SHP77 treated with DMSO at 0.1 percent for 48 hours (cell line): ENCODE measurements at regions not wholly inside any gene's neighbourhood (a gene's known extent, or its start where the extent isn't known, plus 50 kb on each side); places are given as distances from the start of the nearest gene placed in this dataset.

ENCODE experiments used
- DNase-seq: peaks from one replicate; lab custom pipeline; 2025; lab: John Stamatoyannopoulos, UW

DNA sequence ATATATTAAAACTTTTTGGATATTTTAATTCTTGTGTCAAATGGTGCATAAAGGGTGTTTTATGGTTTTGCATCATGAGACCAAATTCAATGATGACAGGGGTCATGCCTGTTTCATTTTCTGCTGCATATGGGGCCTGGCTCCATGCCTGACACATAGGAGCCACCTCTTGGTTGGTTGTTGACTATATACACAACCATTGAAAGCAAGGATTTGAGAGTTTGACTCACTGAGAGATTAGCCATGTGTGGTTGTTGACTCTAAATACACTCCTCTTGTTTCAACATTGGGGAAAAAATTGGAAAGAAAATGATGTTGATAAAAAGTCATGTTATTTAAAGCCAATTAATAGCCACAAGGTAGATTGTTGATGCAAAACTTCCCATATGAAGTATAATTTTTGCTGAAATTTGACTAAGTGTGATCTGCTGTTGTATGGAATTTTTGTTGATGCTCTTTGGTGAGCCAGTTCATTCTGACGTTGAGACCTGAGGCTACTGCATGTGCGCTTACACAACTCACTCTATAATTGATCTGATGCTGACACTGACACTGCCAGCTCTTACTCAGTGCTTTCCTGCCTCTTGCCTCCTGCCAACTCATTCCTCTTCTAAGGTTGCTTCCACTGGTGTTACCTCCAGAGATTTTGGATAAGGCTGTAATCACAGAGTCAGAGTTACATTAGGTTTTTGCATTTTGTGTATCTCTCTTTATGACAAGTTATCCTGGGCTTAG lies 446.2 kb upstream of the SLC14A2 start:
- no peak for DNase-seq

DNA sequence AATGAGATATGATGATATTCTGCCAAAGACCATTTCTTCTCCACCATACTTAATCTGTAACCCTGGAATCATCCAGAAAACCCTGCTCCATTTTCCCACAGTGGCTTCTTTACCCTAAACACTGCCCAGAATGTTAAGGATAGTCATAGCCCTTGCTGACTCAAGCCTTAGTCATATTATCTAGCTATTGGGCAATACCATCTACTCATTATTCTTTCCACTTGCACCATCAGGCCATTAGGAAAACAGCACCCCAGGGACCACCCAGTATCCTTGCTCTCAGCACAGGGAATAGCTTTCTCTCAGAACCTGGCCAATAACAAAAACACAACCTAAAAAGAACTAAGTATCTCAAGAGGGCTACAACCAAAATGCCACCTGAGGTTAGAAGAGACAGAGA lies 445.7 kb upstream of the SLC14A2 start:
- no peak for DNase-seq

DNA sequence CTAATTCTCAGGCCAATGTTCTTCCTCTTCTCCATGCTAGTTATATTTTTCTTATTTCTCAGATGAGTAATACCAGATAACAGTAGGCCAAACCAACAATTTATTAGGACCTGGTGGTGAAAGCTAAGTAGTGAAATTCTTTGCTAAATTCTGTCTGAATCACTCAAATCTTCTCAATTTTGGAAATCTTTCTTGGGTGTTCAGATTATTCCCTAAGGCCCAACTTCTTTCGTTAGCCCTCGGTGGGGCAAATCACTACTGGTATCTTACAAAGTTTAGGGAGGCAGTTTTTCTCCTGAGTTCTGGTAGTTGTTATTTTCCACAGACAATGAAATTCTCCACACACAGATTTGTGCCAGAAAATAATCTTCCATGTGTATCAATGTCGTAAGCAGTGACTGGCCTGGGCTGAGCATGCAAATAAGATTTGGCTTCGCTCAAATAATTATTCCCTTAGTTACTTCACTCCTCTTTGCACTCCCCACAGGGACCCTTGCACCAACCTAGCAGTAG lies 443.5 kb upstream of the SLC14A2 start:
- no peak for DNase-seq

DNA sequence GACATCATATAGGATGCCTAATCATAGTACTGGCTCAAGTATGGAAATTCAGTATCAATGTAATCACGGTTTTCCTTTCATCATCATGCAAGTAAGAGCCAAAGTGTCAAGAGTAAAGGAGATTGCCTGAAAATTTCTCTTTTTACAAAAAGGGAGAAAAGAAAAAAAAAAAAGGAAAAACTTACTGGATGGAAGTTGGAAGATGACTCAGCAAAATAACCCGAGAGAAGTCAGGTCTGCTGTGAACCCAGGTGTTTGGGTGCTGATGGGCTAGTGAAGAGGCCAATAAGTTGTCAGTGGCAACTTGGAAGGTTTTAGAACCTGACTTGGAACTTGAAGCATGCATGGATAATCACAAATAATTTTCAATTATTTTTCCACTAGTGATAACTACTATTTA lies 441.9 kb upstream of the SLC14A2 start:
- DNase-seq = no peak

DNA sequence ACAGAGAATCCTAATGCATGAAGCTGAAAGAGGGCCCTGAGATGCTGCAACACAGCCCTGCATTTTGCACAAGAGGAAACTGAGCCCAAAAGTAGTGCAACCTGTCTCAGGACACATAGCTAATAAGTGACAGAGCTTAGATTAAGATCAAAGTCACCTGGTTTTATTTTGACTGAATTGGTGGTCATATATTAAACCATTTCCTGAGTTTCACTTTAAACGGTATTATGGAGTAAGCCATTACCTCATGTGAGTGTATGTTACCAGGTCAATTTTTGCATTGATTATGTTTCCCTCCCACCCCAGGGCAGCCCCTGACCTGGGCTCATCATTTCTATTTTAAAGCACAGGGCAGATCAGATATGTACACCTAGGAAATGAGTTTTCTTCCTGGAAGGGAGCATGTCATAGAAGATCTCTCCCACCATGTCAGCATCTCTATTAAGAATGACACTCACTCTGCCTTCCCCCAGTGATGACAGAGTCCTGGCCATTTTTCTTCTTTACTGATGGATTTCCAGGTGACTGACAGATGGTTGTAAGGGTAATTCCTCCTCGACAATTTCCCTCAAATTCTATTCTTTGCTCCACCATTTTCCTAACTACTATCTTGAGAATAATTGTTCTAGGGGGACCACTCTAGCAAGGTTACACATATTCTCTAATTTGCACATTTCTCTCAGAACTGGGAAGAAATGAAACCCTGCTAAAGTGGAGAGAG lies 441.3 kb upstream of the SLC14A2 start:
- no peak for DNase-seq

DNA sequence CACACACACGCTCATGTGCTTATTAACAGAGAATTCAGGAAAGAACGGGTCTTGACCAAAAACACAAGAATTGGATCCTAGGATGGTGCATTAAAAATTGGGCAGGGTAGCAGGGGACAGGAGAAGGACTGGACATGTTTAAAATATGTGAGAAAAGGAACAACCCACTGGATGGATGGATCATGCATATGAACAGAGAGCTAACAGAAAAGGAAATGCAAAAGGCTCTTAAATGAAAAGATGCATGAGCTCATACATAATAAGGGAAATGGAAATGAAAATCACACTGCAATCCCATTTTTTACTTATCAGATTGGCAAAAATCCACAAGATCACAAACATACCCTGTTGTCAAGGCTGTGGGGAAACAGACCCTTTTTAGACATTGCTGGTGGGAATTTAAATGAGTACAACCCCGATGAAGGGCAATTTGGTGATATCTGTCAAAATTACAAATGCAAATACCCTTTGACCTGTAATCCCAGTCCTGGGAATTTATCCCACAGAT lies 440.6 kb upstream of the SLC14A2 start:
- no peak for DNase-seq

DNA sequence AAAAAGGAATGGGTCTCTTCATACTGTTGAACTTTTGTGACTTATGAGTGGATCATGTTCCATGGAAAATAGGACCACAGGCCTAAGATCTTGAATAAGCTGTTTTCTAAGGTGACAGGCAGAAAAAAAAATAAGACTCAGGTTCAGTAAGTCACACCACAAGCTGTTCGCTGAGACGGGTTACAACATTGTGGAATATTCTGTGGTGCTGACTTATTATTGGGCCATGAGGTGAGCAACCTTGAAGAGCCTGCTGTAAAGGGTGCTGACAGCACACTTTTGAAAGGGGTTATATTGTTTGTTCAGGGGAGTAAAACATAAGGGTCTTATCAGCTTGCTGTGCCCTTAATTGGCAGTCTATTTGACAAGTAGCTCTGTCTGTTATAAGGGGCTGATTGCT lies 439.8 kb upstream of the SLC14A2 start:
- no peak for DNase-seq

DNA sequence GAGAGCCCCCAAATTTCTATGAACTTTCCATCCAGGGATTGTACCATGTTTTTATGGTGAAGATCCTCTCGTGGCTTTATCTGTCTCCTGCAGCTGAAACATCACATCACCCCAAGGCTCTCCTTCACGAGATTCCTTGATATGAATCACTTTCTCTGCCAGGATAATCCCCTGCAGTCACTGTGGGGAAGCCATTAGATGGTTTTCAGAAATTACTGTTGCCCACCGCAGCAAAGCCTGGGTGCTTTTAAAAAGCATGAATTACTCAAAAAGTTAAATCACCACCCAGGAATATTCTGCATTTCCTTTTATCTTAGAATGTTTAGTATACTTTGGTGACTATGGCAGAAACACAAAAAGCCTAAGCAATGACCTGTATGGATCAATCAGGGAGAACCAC lies 428.4 kb upstream of the SLC14A2 start:
- DNase-seq = no peak

DNA sequence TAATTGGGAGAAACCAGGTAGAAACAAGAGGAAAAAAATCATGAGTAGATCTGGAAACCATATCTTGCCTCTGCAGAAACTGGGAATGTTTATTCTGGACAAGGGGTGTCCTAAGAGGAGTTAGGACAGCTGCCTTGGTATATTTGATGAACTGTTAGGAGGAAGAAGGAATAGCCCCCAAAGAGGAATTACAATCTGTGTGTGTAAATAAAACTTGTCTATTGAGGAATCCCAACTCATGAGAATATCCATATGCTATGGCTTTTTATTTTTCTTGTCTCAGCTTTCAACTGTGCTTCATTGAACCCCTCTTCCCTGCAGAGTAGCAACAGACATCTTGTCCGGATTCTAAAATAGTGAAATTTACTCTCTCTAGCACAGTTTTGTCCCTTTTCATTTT lies 423.5 kb upstream of the SLC14A2 start:
- DNase-seq = no peak

DNA sequence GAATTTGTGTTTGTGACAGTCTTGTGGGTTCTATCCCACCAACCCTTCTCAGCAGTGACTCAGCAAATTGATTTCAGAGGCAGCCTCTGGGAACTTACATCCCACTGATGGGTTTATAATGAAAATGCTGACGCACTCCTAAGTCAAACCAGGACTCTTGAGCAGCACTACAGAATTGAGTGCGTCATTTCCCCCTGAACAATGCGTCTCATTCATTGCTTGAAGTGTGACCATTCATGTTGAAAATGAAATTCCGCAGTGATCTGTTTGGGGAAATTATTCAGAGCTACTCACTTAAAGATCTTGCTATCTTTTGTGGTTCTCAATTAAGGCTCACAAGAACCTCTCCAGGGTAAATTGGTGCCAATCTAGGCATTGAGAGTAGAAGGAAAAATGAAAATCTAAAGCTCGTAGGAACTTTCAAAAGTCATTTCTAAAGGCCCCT lies 417.7 kb upstream of the SLC14A2 start:
- DNase-seq = no peak

DNA sequence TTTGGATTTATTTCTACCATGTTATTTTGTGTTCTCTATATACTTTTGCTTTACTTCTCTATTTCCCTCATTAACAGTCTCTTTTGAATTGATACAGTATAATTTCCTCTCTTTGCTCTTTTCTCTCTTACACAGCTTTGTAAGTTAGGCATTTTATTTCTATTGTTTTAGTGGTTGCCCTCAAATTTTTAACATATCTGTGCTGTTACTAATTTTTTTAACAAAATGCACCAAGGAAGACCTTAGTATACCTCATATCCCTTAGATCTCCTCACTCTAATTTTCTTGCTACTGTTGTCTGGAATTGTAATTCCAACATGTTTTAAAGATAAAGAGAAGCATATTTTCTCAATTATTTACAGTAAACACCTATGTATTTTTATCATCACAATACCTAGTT lies 416.8 kb upstream of the SLC14A2 start:
- no peak for DNase-seq

DNA sequence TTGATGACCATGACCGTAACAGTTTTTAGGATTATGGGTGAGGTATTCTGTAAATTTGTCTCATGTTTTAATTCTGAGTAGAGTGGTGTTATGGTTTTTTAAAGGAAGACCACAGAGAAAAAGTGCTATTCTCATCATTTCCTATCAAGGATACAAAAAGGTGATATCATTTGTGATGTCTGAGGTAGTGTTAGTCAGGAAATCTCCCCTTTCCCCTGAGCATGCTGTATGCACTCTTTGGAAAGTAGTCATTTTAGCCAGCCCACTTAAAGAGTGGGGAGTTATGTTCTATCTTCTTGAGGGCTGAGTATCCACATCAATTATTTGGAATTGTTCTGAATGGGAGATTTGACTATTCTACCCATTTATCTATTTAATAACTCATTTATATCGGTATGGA lies 414.2 kb upstream of the SLC14A2 start:
- DNase-seq = no peak

DNA sequence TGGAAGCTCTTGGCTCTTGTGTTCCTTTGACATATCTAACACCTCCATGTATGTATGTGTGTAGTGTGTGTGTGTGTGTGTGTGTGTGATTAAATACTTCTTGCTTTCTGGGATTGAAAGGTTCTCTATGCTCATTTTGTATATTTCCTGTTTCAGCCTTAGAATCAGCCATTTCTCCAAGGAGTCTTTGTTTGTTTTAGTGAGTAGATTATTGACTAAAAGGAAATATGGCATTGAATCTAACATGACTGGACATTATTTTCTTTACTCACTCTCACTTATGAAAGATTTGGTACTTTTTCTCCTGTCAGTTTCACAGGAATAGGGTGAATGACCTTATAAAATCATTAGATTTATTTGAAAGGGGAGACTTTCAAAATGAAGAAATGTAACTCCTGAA lies 413.8 kb upstream of the SLC14A2 start:
- no peak for DNase-seq

DNA sequence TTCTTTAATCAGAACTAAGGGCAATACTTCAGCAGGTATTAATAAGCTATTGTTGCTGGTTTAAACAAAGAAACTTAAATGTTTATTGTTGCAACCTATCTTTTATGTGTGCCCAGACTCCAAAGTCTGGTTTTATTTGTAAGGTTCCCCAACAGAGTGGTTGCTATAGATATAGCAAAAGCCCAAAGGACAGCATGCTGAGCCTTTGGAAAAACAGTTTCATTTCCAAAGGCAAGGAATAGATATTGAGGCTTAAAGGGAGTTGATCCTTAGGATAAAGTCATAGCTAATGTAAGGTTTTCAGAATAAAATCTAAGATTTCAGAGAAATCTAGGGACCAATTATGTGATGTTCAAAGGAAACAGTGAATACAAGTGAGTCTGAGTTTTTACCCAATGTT lies 413.2 kb upstream of the SLC14A2 start:
- no peak for DNase-seq

DNA sequence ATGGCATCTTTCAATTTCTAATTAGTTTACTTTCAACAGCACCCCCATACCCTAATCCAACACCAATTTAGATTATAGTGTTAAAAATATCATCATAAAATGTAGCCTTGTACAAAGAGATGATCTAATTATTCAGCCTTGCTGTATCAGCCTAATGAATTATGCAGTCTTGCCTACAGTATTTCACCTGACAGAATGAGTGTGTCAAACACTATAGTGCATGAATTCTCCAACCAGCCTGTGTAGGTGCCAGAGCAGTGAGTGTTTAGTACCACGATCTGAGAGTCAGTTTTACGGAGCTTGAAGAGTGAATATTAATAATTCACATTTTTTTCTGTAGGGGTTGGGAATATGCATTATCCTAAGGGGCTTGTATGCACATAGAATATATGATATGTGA lies 411.6 kb upstream of the SLC14A2 start:
- no peak for DNase-seq

DNA sequence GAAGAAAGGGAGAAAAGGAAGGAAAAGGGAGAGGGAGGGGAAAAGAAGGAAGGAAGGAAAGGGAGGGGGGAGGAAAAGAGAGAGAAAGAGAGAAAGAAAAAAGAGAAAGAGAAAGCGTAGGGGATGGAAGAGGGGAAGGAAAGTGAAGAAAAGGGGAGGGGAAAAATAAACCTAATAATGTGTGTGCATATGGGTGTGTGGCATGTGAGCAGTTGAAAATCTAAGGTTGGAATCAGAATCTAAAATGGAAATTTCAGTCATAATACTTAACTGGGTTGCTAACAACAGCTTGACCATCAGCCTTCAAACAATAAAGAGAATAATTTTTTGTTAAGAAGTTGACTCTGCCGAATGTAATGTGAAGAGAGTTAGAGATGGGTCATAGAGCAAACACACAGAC lies 407.9 kb upstream of the SLC14A2 start:
- DNase-seq = no peak

DNA sequence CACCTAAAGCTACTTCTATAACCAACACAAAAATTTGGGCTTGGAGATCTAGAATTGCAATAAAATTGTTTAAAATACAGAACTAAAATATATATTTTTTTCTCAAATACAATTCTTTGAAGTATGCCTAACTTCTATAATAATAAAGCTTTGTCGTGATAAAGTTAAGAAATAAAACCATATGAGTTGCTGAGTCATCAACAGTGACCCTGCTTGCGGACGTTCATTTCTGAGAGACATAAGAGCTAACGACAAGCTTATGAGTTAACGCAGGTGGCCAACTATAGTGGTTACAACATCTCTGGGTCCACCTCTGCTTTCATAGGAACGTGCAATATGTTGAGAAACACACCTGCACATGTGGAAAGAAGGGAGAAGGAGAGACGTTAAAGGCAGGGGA lies 407.1 kb upstream of the SLC14A2 start:
- DNase-seq = no peak

DNA sequence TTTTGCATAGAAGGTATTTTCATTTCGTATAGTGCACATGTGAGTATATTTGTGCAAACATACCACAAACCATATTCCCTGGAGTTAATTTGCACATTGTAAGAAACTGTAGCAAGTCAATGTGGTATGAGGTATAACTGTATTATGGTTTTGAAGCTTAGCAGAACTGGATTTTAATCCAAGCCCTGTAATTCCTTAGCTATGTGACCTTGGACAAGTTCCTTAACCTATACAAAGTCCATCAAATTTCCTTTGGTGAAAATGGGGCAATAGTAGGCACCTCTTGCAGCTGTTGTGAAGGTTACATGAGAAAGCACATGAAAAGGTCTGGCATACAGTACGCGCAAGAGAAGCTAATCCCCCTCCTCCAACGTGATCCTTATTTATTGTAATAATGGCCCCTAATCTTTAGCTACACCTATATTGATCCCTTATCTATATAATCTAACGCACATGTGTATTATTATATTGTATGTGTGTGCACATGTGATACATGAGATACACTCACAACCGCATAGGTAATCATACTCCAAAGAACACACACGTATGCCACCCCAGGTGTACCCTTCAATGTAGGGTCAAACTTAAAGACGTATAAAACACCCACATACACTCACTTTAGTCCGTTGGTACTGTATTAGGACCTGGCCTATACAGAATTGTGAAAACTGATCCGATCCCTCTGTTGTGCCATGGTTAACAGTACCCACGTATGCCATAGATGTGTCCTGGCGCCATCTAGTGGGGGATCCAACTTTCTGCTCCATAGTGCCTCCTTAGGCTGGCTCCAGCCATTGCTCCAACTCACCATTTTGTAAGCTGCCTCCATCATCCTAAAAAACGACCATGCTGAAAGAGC lies 402.9 kb upstream of the SLC14A2 start:
- peak; percentile 57 for DNase-seq

DNA sequence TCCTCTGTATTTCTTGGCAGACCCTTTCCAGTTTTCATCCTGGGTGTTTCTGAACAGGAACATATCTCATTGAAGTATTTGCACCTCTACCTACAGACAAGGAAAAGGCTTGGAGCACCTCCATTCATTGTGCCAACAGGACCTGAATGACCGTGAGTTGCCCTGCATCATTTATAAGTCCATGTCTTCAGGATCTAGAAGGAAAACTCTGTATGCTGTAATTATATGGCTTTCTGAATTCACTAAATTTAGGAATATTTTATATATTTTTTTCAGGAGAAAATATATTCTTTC lies 402.3 kb upstream of the SLC14A2 start:
- no peak for DNase-seq

DNA sequence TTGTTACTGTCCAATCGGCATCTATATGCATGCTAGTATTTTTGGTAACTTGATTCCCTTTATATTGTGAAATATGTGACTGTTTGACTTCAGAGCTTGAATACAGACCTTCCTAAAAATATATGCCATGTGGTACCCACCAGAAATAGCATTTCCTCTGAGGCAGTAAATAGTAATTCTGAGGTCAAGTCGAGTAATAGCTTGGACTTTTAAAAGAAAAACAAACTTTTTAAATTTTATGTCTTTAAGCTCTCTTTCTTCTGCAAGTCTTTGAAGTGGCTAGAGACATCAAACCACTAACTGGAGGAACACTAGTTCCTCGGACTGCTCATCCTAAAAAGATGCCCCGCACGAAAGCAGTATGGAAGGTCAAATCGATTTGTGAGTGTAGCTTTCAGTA lies 396.8 kb upstream of the SLC14A2 start:
- no peak for DNase-seq

DNA sequence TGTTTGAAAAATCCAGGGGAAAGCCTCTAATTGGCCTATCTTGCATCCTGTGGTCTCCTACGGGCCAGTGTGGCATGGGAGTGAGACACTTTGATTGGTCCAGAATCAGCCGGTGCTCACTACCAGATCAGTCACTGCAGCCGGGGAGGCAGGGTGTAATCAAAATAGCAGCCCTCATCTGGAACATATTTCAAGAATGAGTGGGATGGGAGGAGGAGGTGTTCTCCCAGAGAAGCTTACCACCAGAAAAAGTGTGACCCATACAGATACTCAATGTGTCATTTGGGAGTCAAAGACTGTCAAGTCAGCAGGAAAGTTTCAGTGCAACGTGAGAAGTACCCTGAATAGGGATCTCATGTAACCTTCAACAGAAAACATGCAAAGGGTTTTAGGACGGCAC lies 393.9 kb upstream of the SLC14A2 start:
- DNase-seq = no peak

DNA sequence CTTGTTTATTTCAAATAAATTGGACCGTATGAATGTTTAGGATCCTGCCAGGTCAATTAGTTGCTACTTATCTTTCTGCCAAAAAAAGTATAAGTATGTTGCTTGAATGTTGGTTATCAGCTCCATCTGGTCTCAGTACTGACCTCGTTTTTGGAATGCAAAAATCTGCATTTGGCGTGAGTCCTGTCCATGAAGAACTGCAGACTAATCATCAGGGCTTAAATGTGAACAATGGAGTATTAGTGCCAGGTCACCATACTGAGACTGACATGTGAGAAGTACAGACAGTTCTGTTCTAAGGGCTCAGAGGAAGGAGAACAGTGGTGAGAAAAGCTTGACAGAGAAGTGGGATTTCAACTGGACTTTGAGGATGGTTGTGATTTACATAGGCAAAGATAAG lies 393.1 kb upstream of the SLC14A2 start:
- no peak for DNase-seq
